Duodenal mucosa (tissue), 2 donors: ENCODE measurements at regions not wholly inside any gene's neighbourhood (a gene's known extent, or its start where the extent isn't known, plus 50 kb on each side); places are given as distances from the start of the nearest gene placed in this dataset.
"Not testable (repeated sequence)": the region's sequence is repeated elsewhere in the genome, so short reads cannot be mapped to it uniquely, and the experiment has no call there.

Experiments
- H3K27ac ChIP-seq: one replicate; pipeline ENCODE4 v1.7.0; 2013; ENCODE audit warnings: low read depth, low read length
- H3K27me3 ChIP-seq, 2 donors: one replicate each; pipeline ENCODE4 v1.7.0; 2013; ENCODE audit warnings: low read length in 2 of 2, control low read depth in 1 of 2; ENCODE audit not compliant: insufficient read depth in 2 of 2, control insufficient read depth in 1 of 2
- H3K36me3 ChIP-seq, 2 donors: one replicate each; pipeline ENCODE4 v1.7.0; 2013; ENCODE audit warnings: low read length in 2 of 2, control low read depth in 1 of 2; ENCODE audit not compliant: insufficient read depth in 2 of 2, control insufficient read depth in 1 of 2
- H3K4me1 ChIP-seq, 2 donors: one replicate each; pipeline ENCODE4 v1.7.0; 2013; ENCODE audit warnings: low read length in 2 of 2, control low read depth in 1 of 2; ENCODE audit not compliant: insufficient read depth in 2 of 2, control insufficient read depth in 1 of 2
- H3K4me3 ChIP-seq, 2 donors: one replicate each; pipeline ENCODE4 v1.7.0; 2013; ENCODE audit warnings: low read length in 2 of 2, low read depth in 1 of 2
- H3K9ac ChIP-seq, 2 donors: one replicate each; pipeline ENCODE4 v1.7.0; 2013; ENCODE audit warnings: low read length in 2 of 2, low read depth in 1 of 2
- H3K9me3 ChIP-seq, 2 donors: one replicate each; pipeline ENCODE4 v1.7.0; 2013; ENCODE audit warnings: low read length in 2 of 2, control low read depth in 1 of 2; ENCODE audit not compliant: control insufficient read depth in 1 of 2

- Histone ChIP-seq H3K36me3 (no peaks in the 10 kb centered on the region), H3K27ac (no peak overlapping the region), H3K4me3 (no peak overlapping the region), H3K9me3 (no peaks in the 10 kb centered on the region), H3K9ac (no peak overlapping the region), H3K27me3 (no peaks in the 10 kb centered on the region), H3K4me1 (no peaks in the 10 kb centered on the region)
These were observed 62.5 kb upstream of the MRPS9 start for GRCh38 chr2:104975371-104975770.

DNA sequence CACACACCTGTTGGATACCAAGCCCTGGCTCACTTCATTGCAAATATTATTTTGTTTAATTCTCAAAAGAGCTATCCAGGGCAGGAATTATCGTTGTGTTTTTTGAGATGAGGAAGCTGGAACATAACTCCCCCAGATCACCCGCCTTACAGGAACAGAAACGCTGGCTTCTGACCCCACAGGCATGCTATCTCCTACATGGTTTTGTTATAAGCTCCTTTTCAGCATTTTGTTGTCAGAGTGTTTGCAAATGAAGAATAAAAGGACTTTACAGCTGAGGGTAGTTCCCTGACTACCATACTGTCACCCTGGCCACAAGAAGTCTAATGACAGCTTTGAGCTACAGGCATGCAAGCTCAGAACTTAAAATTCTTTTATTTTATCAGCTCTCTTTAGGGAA lies 62.0 kb upstream of the MRPS9 start:
- H3K4me3 ChIP-seq = no peak overlapping the region
- H3K4me1 ChIP-seq = no peaks in the 10 kb centered on the region
- H3K36me3 ChIP-seq = no peaks in the 10 kb centered on the region
- H3K27me3 ChIP-seq = no peaks in the 10 kb centered on the region
- no peaks in the 10 kb centered on the region for H3K9me3 ChIP-seq
- no peak overlapping the region for H3K27ac ChIP-seq
- H3K9ac ChIP-seq = no peak overlapping the region

GRCh38 chr2:104976603-104977120 lies 61.2 kb upstream of the MRPS9 start:
- no peak overlapping the region for H3K9ac ChIP-seq
- H3K27me3 ChIP-seq = no peaks in the 10 kb centered on the region
- H3K27ac ChIP-seq = no peak overlapping the region
- no peaks in the 10 kb centered on the region for H3K36me3 ChIP-seq
- H3K4me3 ChIP-seq = no peak overlapping the region
- H3K9me3 ChIP-seq = no peaks in the 10 kb centered on the region
- H3K4me1 ChIP-seq = no peaks in the 10 kb centered on the region

DNA sequence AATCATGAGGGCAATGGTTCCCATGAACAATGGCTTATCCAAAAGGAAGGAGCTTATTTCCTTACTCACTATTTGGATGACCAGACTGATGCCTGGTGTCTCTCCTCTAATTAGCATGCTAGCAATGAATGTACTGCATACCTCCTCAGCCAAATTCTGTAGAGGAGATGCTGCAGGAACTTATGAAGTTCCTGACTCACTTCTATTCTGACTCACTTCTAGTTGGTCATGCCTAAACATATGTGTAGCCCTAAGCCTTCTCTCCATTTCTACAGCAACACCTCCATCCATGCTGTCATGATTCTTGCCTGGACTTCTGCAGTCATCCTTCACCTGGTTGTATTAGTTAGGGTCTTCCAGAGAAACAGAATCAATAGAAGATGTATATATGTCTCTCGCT lies 59.9 kb upstream of the MRPS9 start:
- H3K27ac ChIP-seq = no peak overlapping the region
- H3K4me1 ChIP-seq = no peaks in the 10 kb centered on the region
- no peaks in the 10 kb centered on the region for H3K27me3 ChIP-seq
- H3K9ac ChIP-seq = no peak overlapping the region
- no peaks in the 10 kb centered on the region for H3K9me3 ChIP-seq
- H3K36me3 ChIP-seq = no peaks in the 10 kb centered on the region
- H3K4me3 ChIP-seq = no peak overlapping the region

DNA sequence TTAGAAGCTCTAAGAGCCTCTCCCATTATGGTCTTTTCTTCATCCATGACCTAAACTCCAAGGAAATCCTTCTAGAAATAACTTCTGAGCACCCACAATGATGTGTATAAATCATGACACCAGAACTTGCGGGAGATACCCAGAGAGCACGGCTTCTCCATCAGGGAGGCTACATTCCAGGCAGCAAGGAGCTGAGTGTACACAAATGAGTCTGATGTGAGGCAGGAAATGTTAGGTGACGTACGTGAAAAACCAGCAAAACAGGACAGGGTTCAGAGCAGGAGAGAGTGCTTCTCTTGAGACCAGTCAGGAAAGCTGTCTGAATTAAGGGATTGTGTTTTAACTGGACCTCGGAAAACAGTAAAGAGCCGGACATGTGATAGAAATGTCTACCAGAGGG lies 58.1 kb upstream of the MRPS9 start:
- not testable (repeated sequence) for H3K9me3 ChIP-seq, H3K4me3 ChIP-seq, H3K27me3 ChIP-seq, H3K4me1 ChIP-seq, H3K9ac ChIP-seq, H3K36me3 ChIP-seq, H3K27ac ChIP-seq

- Histone ChIP-seq H3K9me3 (no peaks in the 10 kb centered on the region), H3K9ac (no peak overlapping the region), H3K27me3 (no peaks in the 10 kb centered on the region), H3K4me3 (no peak overlapping the region), H3K27ac (no peak overlapping the region), H3K4me1 (no peaks in the 10 kb centered on the region), H3K36me3 (no peaks in the 10 kb centered on the region)
These were observed 55.8 kb upstream of the MRPS9 start for GRCh38 chr2:104982111-104982510.
